ENCODE measurements at regions not wholly inside any gene's neighbourhood (a gene's known extent, or its start where the extent isn't known, plus 50 kb on each side); places are given as distances from the start of the nearest gene placed in this dataset.

GRCh38 chrX:151239751-151240150, 63.4 kb downstream of the GPR50 start:
- H3K4me3 Mint-ChIP-seq (ENCODE audit: unreplicated experiment) = no peak overlapping the region
- POLR2A ChIA-PET = no interaction called here
- CTCF ChIA-PET = interaction anchor here (0.6 kb wide), 1 partner anchor 76 kb away, joined by 3 read pairs; no protein-coding TSS in a partner anchor
- H3K4me1 Mint-ChIP-seq (ENCODE audit: insufficient read depth, unreplicated experiment) = no peaks in the 10 kb centered on the region
- DNase-seq (ENCODE audit: unreplicated experiment) = no peak
- no TSS peak for BruUV-seq (replicated peaks)
- peaks cover 7% of the 10 kb centered on the region for H3K9me3 Mint-ChIP-seq (ENCODE audit: unreplicated experiment)
- no peaks in the 10 kb centered on the region for H3K36me3 Mint-ChIP-seq (ENCODE audit: insufficient read depth, unreplicated experiment)
- H3K27me3 Mint-ChIP-seq (ENCODE audit: insufficient read depth, unreplicated experiment) = no peaks in the 10 kb centered on the region
- no peak overlapping the region for H3K27ac Mint-ChIP-seq (ENCODE audit: low read depth, unreplicated experiment)
- TF ChIP-seq CTCF (IDR thresholded peaks at IDR 0.05; ENCODE audit: unreplicated experiment) = no peak
- intact Hi-C loops (cut with micrococcal nuclease) = no loop called here

DNA sequence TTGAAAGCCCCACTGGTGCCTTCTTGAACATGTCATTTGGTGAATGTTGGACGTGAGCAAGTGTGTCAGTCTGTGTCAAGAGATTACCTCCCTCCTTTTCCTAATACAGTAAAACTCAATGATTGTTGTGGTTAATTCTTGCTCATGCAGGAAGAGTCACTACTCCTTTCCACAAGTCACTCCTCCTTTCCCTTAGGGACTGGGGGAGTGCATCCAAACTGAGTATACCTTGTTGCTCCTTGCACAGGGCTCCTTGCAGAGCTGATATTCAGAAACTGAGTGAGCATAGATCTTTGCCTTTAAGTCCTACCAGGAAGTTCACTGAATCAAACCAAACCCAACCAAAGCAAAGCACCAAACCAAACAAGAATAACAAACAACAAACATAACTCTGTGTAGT, 63.9 kb downstream of the GPR50 start:
- Mint-ChIP-seq H3K4me3 (ENCODE audit: unreplicated experiment) (no peak overlapping the region), H3K36me3 (ENCODE audit: insufficient read depth, unreplicated experiment) (no peaks in the 10 kb centered on the region), H3K27ac (ENCODE audit: low read depth, unreplicated experiment) (no peak overlapping the region), H3K4me1 (ENCODE audit: insufficient read depth, unreplicated experiment) (no peaks in the 10 kb centered on the region), H3K27me3 (ENCODE audit: insufficient read depth, unreplicated experiment) (no peaks in the 10 kb centered on the region), H3K9me3 (ENCODE audit: unreplicated experiment) (peaks cover 7% of the 10 kb centered on the region)
- CTCF ChIA-PET = interaction anchor here (0.6 kb wide), 1 partner anchor 76 kb away, joined by 3 read pairs; no protein-coding TSS in a partner anchor
- DNase-seq (ENCODE audit: unreplicated experiment) = no peak
- TF ChIP-seq CTCF (IDR thresholded peaks at IDR 0.05; ENCODE audit: unreplicated experiment) = no peak
- intact Hi-C loops (cut with micrococcal nuclease) = no loop called here
- POLR2A ChIA-PET = interaction anchor here (0.7 kb wide), 1 partner anchor 23 kb away, joined by 3 read pairs; no protein-coding TSS in a partner anchor
- no TSS peak for BruUV-seq (replicated peaks)

GRCh38 chrX:151268836-151269235, 92.5 kb downstream of the GPR50 start:
- Mint-ChIP-seq H3K27me3 (ENCODE audit: insufficient read depth, unreplicated experiment) (no peaks in the 10 kb centered on the region), H3K36me3 (ENCODE audit: insufficient read depth, unreplicated experiment) (no peaks in the 10 kb centered on the region), H3K4me1 (ENCODE audit: insufficient read depth, unreplicated experiment) (no peaks in the 10 kb centered on the region), H3K4me3 (ENCODE audit: unreplicated experiment) (no peak overlapping the region), H3K9me3 (ENCODE audit: unreplicated experiment) (peaks cover 36% of the 10 kb centered on the region), H3K27ac (ENCODE audit: low read depth, unreplicated experiment) (no peak overlapping the region)
- DNase-seq (ENCODE audit: unreplicated experiment) = no peak
- intact Hi-C loops (cut with micrococcal nuclease) = no loop called here
- no peak for TF ChIP-seq CTCF (IDR thresholded peaks at IDR 0.05; ENCODE audit: unreplicated experiment)
- ChIA-PET CTCF (no interaction called here), POLR2A (interaction anchor here (0.6 to 0.7 kb wide), 3 partner anchors 9 to 89 kb away, joined by 3 to 5 read pairs (median 4); no protein-coding TSS in a partner anchor)
- no TSS peak for BruUV-seq (replicated peaks)

- ChIA-PET POLR2A (no interaction called here), CTCF (no interaction called here)
- no peak overlapping the region for H3K4me3 Mint-ChIP-seq (ENCODE audit: unreplicated experiment)
- no peak for DNase-seq (ENCODE audit: unreplicated experiment)
- H3K36me3 Mint-ChIP-seq (ENCODE audit: insufficient read depth, unreplicated experiment) = no peaks in the 10 kb centered on the region
- intact Hi-C loops (cut with micrococcal nuclease) = no loop called here
- no peak for TF ChIP-seq CTCF (IDR thresholded peaks at IDR 0.05; ENCODE audit: unreplicated experiment)
- no TSS peak for BruUV-seq (replicated peaks)
- H3K9me3 Mint-ChIP-seq (ENCODE audit: unreplicated experiment) = peaks cover 7% of the 10 kb centered on the region
- no peaks in the 10 kb centered on the region for H3K27me3 Mint-ChIP-seq (ENCODE audit: insufficient read depth, unreplicated experiment)
- no peaks in the 10 kb centered on the region for H3K4me1 Mint-ChIP-seq (ENCODE audit: insufficient read depth, unreplicated experiment)
- no peak overlapping the region for H3K27ac Mint-ChIP-seq (ENCODE audit: low read depth, unreplicated experiment)
Measured at GRCh38 chrX:151279161-151279560, 102.8 kb downstream of the GPR50 start.

Measured in MCF 10A (cell line).